ENCODE measurements at regions not wholly inside any gene's neighbourhood (a gene's known extent, or its start where the extent isn't known, plus 50 kb on each side); places are given as distances from the start of the nearest gene placed in this dataset.
A peak's percentile ranks its signal among the peaks of the same experiment; 100 is the strongest.
"Not testable (repeated sequence)": the region's sequence is repeated elsewhere in the genome, so short reads cannot be mapped to it uniquely, and the experiment has no call there.

DNA sequence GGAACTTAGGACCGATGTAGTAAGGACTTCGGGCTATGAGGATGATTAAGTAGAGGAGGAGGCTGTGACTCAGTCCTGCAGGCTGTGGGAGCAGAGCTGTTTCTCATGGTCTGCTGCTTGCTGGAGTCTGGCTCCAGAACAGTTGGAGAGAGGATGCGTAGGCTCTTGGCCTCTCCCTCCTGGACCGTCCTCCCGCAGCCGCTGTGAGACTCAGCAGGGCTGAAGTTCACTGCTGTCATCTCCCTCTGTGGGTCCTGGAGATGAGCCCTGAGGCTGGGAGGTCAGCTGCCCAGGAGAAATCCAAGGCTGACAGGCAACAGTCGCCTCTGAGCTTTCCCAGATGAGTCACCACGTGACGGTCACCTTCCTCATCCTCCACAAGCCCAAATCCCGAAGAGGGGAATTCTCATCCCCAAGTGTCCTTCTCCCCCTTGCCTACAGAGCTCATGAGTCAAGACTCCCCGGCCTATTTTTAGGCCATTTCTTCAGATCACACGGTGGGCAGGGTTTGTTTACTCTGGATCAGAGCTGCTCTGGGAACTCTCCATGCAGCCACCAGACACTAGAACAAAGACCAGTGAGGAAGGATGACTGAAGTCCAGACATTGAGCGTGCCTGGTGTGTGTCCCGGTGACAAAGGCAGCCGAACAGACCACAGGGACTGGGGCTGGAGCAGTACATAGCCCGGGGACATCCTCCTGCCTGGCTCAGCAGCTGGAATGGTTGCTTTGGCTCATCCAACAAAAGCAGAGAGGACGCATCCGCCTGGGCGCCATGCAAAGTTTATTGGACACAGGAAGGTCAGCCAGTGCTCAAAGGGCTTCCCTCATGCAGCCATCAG lies 137.3 kb upstream of the ZNF469 start:
- H3K9ac ChIP-seq; H3K4me1 ChIP-seq; H3K27ac ChIP-seq; H3K27me3 ChIP-seq (ENCODE audit: control insufficient read depth, insufficient read depth, low read length); H3K9me3 ChIP-seq (ENCODE audit: control insufficient read depth, low read length); H3K36me3 ChIP-seq (ENCODE audit: control insufficient read depth, insufficient read depth, low read length); H2AFZ ChIP-seq; H3K4me3 ChIP-seq (ENCODE audit: low read depth, low read length); H3K79me2 ChIP-seq; H3K4me2 ChIP-seq (ENCODE audit: low read length): not testable (repeated sequence)

- H3K27me3 ChIP-seq (ENCODE audit: control insufficient read depth, insufficient read depth, low read length); H3K9ac ChIP-seq; H3K4me2 ChIP-seq (ENCODE audit: low read length); H3K79me2 ChIP-seq; H3K36me3 ChIP-seq (ENCODE audit: control insufficient read depth, insufficient read depth, low read length); H3K4me3 ChIP-seq (ENCODE audit: low read depth, low read length); H2AFZ ChIP-seq; H3K9me3 ChIP-seq (ENCODE audit: control insufficient read depth, low read length); H3K4me1 ChIP-seq; H3K27ac ChIP-seq: not testable (repeated sequence)
Observed at GRCh38 chr16:88246955-88247582, 135.7 kb upstream of the ZNF469 start.

DNA sequence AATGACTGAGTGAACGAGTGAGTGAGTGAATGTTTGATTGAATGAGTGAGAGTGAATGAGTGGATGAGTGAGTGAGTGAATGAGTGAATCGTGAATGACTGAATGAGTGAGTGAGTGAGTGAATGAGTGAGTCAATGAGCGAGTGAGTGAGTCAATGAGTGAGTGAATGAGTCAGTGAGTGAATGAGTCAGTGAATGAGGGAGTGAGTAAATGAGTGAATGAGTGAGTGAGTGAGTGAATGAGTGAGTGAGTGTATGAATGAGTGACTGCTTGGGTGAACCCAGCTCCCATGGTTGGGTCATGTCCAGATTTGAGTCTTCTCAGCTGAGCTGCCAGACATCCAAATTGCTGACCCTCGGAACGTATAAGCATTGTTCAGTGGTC lies 135.2 kb upstream of the ZNF469 start:
- not testable (repeated sequence) for H3K27ac ChIP-seq, H2AFZ ChIP-seq

GRCh38 chr16:88248761-88249160 lies 134.0 kb upstream of the ZNF469 start:
- not testable (repeated sequence) for H3K27ac ChIP-seq; H3K9me3 ChIP-seq (ENCODE audit: control insufficient read depth, low read length); H2AFZ ChIP-seq; H3K4me2 ChIP-seq (ENCODE audit: low read length); H3K27me3 ChIP-seq (ENCODE audit: control insufficient read depth, insufficient read depth, low read length); H3K9ac ChIP-seq; H3K36me3 ChIP-seq (ENCODE audit: control insufficient read depth, insufficient read depth, low read length); H3K4me3 ChIP-seq (ENCODE audit: low read depth, low read length); H3K79me2 ChIP-seq; H3K4me1 ChIP-seq

More for the DNA sequence above, 135.2 kb upstream of the ZNF469 start:
- H3K4me1 ChIP-seq; H3K27me3 ChIP-seq (ENCODE audit: control insufficient read depth, insufficient read depth, low read length); H3K9ac ChIP-seq; H3K79me2 ChIP-seq; H3K9me3 ChIP-seq (ENCODE audit: control insufficient read depth, low read length); H3K4me3 ChIP-seq (ENCODE audit: low read depth, low read length); H3K4me2 ChIP-seq (ENCODE audit: low read length); H3K36me3 ChIP-seq (ENCODE audit: control insufficient read depth, insufficient read depth, low read length): not testable (repeated sequence)

GRCh38 chr16:88250381-88250780 lies 132.4 kb upstream of the ZNF469 start:
- H3K27ac ChIP-seq; H3K4me2 ChIP-seq (ENCODE audit: low read length); H3K36me3 ChIP-seq (ENCODE audit: control insufficient read depth, insufficient read depth, low read length); H3K4me1 ChIP-seq; H3K9ac ChIP-seq; H2AFZ ChIP-seq; H3K9me3 ChIP-seq (ENCODE audit: control insufficient read depth, low read length); H3K4me3 ChIP-seq (ENCODE audit: low read depth, low read length); H3K27me3 ChIP-seq (ENCODE audit: control insufficient read depth, insufficient read depth, low read length); H3K79me2 ChIP-seq: not testable (repeated sequence)

DNA sequence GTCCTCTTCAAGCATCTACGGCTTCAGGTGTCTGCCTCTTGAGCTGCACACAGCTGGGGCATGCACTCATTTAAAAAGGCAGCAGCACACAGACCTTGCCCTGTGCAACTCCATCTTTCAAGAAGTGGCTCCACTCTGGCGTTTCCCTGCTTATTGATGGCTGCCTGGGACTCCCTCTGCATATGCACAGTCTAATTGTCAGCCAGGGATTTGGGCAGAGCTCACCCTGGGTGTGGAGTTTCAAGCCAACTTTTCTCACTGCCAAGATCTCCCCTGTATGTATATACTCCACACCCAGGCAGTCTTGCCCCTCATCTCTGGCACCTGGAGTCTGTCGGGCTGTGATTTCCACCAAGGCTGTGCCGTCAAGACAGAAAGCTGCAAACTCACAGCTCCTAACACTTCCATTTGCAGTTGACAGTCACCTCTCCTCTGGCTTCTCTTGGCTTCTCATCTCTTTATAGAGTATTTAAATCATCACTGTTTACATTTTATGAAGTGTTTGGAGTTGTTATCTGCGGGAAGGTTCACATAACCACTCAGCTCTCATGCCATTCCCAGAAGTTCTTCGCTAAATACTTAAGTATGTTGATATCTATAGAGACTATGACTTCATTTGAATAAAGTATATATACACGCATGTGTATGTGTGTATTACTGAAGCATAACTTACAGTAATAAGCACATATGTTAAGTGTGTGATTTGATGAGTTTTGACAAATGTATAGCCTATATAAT lies 130.5 kb upstream of the ZNF469 start:
- not testable (repeated sequence) for H3K9ac ChIP-seq; H3K4me3 ChIP-seq (ENCODE audit: low read depth, low read length); H3K27me3 ChIP-seq (ENCODE audit: control insufficient read depth, insufficient read depth, low read length); H3K4me2 ChIP-seq (ENCODE audit: low read length); H3K9me3 ChIP-seq (ENCODE audit: control insufficient read depth, low read length); H3K36me3 ChIP-seq (ENCODE audit: control insufficient read depth, insufficient read depth, low read length); H3K79me2 ChIP-seq; H3K4me1 ChIP-seq; H3K27ac ChIP-seq; H2AFZ ChIP-seq

GRCh38 chr16:88258141-88258540 lies 124.6 kb upstream of the ZNF469 start:
- H3K36me3 ChIP-seq (ENCODE audit: control insufficient read depth, insufficient read depth, low read length); H3K4me1 ChIP-seq; H2AFZ ChIP-seq; H3K9ac ChIP-seq; H3K27me3 ChIP-seq (ENCODE audit: control insufficient read depth, insufficient read depth, low read length); H3K9me3 ChIP-seq (ENCODE audit: control insufficient read depth, low read length); H3K27ac ChIP-seq; H3K4me2 ChIP-seq (ENCODE audit: low read length); H3K4me3 ChIP-seq (ENCODE audit: low read depth, low read length); H3K79me2 ChIP-seq: not testable (repeated sequence)

GRCh38 chr16:88258764-88259525 lies 123.8 kb upstream of the ZNF469 start:
- H3K27ac ChIP-seq; H3K79me2 ChIP-seq; H3K4me1 ChIP-seq; H3K27me3 ChIP-seq (ENCODE audit: control insufficient read depth, insufficient read depth, low read length); H3K4me3 ChIP-seq (ENCODE audit: low read depth, low read length); H2AFZ ChIP-seq; H3K36me3 ChIP-seq (ENCODE audit: control insufficient read depth, insufficient read depth, low read length); H3K9ac ChIP-seq; H3K9me3 ChIP-seq (ENCODE audit: control insufficient read depth, low read length): not testable (repeated sequence)
- H3K4me2 ChIP-seq (ENCODE audit: low read length) = peak overlapping the region; percentile 26

DNA sequence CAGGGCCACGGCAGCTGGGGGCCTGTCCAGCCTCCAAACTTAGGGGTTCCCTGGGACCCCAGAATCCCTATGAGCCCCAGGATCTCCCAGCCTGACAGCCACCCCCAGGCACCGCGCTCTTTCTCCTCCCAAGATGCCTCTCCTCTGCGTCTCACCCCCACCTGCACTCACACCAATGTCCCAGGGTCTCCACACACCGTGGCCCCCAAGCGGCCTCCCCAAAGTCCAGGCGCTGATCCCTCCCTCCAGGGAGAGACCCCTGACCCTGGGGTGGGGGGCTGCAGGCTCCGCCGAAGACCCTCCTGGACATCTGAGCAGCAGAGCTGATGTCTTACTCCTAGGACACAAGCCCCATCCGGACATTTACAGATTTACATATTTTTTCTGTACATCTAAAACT lies 123.2 kb upstream of the ZNF469 start:
- not testable (repeated sequence) for H3K27ac ChIP-seq; H3K4me3 ChIP-seq (ENCODE audit: low read depth, low read length)

DNA sequence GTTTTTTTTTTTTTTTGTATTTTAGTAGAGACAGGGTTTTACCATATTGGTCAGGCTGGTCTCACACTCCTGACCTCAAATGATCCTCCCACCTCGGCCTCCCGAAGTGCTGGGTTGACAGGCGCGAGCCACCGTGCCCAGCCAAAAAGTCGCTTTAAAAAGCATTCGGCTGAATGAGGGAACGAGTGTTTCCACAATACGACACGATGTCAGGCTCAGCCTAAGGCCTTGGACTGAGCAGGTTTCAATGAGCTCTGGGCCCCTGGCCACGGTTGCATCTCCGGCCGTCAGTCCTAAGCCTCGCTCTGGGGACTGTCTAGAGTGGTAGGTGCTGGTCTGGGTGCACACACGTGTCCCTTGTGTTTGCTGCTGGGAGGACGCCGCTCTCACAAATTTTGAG lies 122.6 kb upstream of the ZNF469 start:
- H3K4me1 ChIP-seq; H3K27me3 ChIP-seq (ENCODE audit: control insufficient read depth, insufficient read depth, low read length); H3K4me2 ChIP-seq (ENCODE audit: low read length); H3K9ac ChIP-seq; H2AFZ ChIP-seq; H3K36me3 ChIP-seq (ENCODE audit: control insufficient read depth, insufficient read depth, low read length); H3K27ac ChIP-seq; H3K9me3 ChIP-seq (ENCODE audit: control insufficient read depth, low read length); H3K4me3 ChIP-seq (ENCODE audit: low read depth, low read length); H3K79me2 ChIP-seq: not testable (repeated sequence)

More for the DNA sequence above, 123.2 kb upstream of the ZNF469 start:
- not testable (repeated sequence) for H3K9me3 ChIP-seq (ENCODE audit: control insufficient read depth, low read length); H3K79me2 ChIP-seq; H3K9ac ChIP-seq; H3K4me2 ChIP-seq (ENCODE audit: low read length); H2AFZ ChIP-seq; H3K36me3 ChIP-seq (ENCODE audit: control insufficient read depth, insufficient read depth, low read length); H3K27me3 ChIP-seq (ENCODE audit: control insufficient read depth, insufficient read depth, low read length); H3K4me1 ChIP-seq
